Astrocyte of the cerebellum (primary cell): ENCODE measurements at regions not wholly inside any gene's neighbourhood (a gene's known extent, or its start where the extent isn't known, plus 50 kb on each side); places are given as distances from the start of the nearest gene placed in this dataset.

Experiments used
- DNase-seq: peaks from one replicate; pipeline ENCODE4 v3.0.0-alpha.2; 2011; ENCODE audit warnings: low read depth
- H3K4me3 ChIP-seq: 2 replicates; pipeline ENCODE4 v1.5.1; 2011; ENCODE audit warnings: mild to moderate bottlenecking, low read depth, low read length, moderate library complexity
- CTCF ChIP-seq: IDR thresholded peaks from 2 replicates; pipeline ENCODE4 v1.5.1; 2012; ENCODE audit warnings: low read length, low read depth, moderate library complexity, mild to moderate bottlenecking; ENCODE audit errors: missing control alignments
- in situ Hi-C: cut with HindIII; loops from 2 replicates; pipeline ENCODE4 v1.10.0; 2017; ENCODE audit warnings: low sequenced_read_pairs

GRCh38 chr2:207417301-207417718 lies 112.5 kb upstream of the CREB1 start:
- in situ Hi-C loops, result no loop called here
- TF ChIP-seq CTCF, result no peak
- DNase-seq, result no peak
- H3K4me3 ChIP-seq, result no peak overlapping the region

GRCh38 chr2:207418419-207418818 lies 111.3 kb upstream of the CREB1 start:
- DNase-seq, result no peak
- no peak overlapping the region for H3K4me3 ChIP-seq
- no peak for TF ChIP-seq CTCF
- in situ Hi-C loops, result no loop called here

- in situ Hi-C loops, result no loop called here
- H3K4me3 ChIP-seq, result no peak overlapping the region
- DNase-seq, result no peak
- TF ChIP-seq CTCF, result no peak
Measured at GRCh38 chr2:207419331-207419730, 110.4 kb upstream of the CREB1 start.

GRCh38 chr2:207421671-207422070 lies 108.1 kb upstream of the CREB1 start:
- no peak for TF ChIP-seq CTCF
- in situ Hi-C loops, result no loop called here
- DNase-seq, result no peak
- no peak overlapping the region for H3K4me3 ChIP-seq

- in situ Hi-C loops, result no loop called here
Measured at GRCh38 chr2:207422380-207422779, 107.4 kb upstream of the CREB1 start.

GRCh38 chr2:207423886-207424285 lies 105.9 kb upstream of the CREB1 start:
- H3K4me3 ChIP-seq, result no peak overlapping the region
- peak; percentile 91 for DNase-seq
- in situ Hi-C loops, result no loop called here
- TF ChIP-seq CTCF, result no peak

More at GRCh38 chr2:207422380-207422779, 107.4 kb upstream of the CREB1 start:
- no peak overlapping the region for H3K4me3 ChIP-seq
- no peak for TF ChIP-seq CTCF
- no peak for DNase-seq

GRCh38 chr2:207427986-207428385 lies 101.8 kb upstream of the CREB1 start:
- H3K4me3 ChIP-seq, result no peak overlapping the region
- DNase-seq, result no peak
- TF ChIP-seq CTCF, result no peak
- in situ Hi-C loops, result no loop called here
